ENCODE measurements at regions not wholly inside any gene's neighbourhood (a gene's known extent, or its start where the extent isn't known, plus 50 kb on each side); places are given as distances from the start of the nearest gene placed in this dataset.

DNA sequence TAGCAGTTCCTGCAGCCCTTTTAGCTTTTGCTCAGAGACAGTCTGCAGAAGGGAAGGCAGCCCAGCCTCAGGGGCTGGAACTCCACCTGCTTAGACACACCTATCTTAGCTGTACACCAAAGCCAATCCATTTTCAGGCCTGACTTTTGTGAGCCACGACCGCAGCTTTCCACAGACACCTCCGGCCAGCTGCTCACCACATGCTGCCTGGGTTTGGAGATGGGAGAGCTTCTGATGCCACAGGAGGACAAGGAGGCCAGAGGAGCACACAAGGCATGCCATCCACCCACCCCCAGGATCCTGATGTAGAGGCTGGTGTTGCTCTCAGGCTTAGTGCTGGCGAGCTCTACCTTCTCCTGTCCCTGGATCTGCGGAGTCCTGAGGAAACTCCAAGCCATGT is 141.8 kb upstream of the NALF2 start:
- Histone ChIP-seq H3K27ac (ENCODE audit: poor library complexity, severe bottlenecking) (no peak overlapping the region), H3K4me3 (ENCODE audit: severe bottlenecking) (no peak overlapping the region), H3K27me3 (ENCODE audit: insufficient read depth, poor library complexity, severe bottlenecking) (no peaks in the 10 kb centered on the region), H3K36me3 (ENCODE audit: low read depth) (no peaks in the 10 kb centered on the region), H3K4me1 (ENCODE audit: insufficient read depth, poor library complexity, severe bottlenecking) (no peaks in the 10 kb centered on the region), H3K9me3 (ENCODE audit: severe bottlenecking) (no peaks in the 10 kb centered on the region)
- ATAC-seq (ENCODE audit: low read depth), result no peak
- no peak for DNase-seq (ENCODE audit: low spot score)
- TF ChIP-seq, protein P1, sequence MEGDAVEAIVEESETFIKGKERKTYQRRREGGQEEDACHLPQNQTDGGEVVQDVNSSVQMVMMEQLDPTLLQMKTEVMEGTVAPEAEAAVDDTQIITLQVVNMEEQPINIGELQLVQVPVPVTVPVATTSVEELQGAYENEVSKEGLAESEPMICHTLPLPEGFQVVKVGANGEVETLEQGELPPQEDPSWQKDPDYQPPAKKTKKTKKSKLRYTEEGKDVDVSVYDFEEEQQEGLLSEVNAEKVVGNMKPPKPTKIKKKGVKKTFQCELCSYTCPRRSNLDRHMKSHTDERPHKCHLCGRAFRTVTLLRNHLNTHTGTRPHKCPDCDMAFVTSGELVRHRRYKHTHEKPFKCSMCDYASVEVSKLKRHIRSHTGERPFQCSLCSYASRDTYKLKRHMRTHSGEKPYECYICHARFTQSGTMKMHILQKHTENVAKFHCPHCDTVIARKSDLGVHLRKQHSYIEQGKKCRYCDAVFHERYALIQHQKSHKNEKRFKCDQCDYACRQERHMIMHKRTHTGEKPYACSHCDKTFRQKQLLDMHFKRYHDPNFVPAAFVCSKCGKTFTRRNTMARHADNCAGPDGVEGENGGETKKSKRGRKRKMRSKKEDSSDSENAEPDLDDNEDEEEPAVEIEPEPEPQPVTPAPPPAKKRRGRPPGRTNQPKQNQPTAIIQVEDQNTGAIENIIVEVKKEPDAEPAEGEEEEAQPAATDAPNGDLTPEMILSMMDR (IDR thresholded peaks at IDR 0.05; ENCODE audit: poor library complexity, severe bottlenecking), result no peak

- no peak for DNase-seq (ENCODE audit: low spot score)
- H3K27ac ChIP-seq (ENCODE audit: poor library complexity, severe bottlenecking), result no peak overlapping the region
Measured at GRCh38 chrX:69361311-69361845, 142.7 kb upstream of the NALF2 start.

GRCh38 chrX:69357317-69357716 is 146.8 kb upstream of the NALF2 start:
- no peak overlapping the region for H3K27ac ChIP-seq (ENCODE audit: poor library complexity, severe bottlenecking)
- H3K4me3 ChIP-seq (ENCODE audit: severe bottlenecking), result no peak overlapping the region
- ATAC-seq (ENCODE audit: low read depth) (no peak), DNase-seq (ENCODE audit: low spot score) (no peak)
- H3K4me1 ChIP-seq (ENCODE audit: insufficient read depth, poor library complexity, severe bottlenecking), result no peaks in the 10 kb centered on the region
- no peaks in the 10 kb centered on the region for H3K9me3 ChIP-seq (ENCODE audit: severe bottlenecking)
- no peaks in the 10 kb centered on the region for H3K27me3 ChIP-seq (ENCODE audit: insufficient read depth, poor library complexity, severe bottlenecking)
- TF ChIP-seq, protein P1 (IDR thresholded peaks at IDR 0.05; ENCODE audit: poor library complexity, severe bottlenecking), result no peak
- no peaks in the 10 kb centered on the region for H3K36me3 ChIP-seq (ENCODE audit: low read depth)

More at GRCh38 chrX:69361311-69361845, 142.7 kb upstream of the NALF2 start:
- H3K27me3 ChIP-seq (ENCODE audit: insufficient read depth, poor library complexity, severe bottlenecking), result no peaks in the 10 kb centered on the region
- H3K36me3 ChIP-seq (ENCODE audit: low read depth), result no peaks in the 10 kb centered on the region
- H3K9me3 ChIP-seq (ENCODE audit: severe bottlenecking), result no peaks in the 10 kb centered on the region
- no peaks in the 10 kb centered on the region for H3K4me1 ChIP-seq (ENCODE audit: insufficient read depth, poor library complexity, severe bottlenecking)
- TF ChIP-seq, protein P1 (IDR thresholded peaks at IDR 0.05; ENCODE audit: poor library complexity, severe bottlenecking), result no peak
- H3K4me3 ChIP-seq (ENCODE audit: severe bottlenecking), result no peak overlapping the region
- peak; percentile 46; the same call in 2 of the 3 replicates for ATAC-seq (ENCODE audit: low read depth)

- no peak for DNase-seq (ENCODE audit: low spot score)
- H3K27ac ChIP-seq (ENCODE audit: poor library complexity, severe bottlenecking), result no peak overlapping the region
- TF ChIP-seq, protein P1 (IDR thresholded peaks at IDR 0.05; ENCODE audit: poor library complexity, severe bottlenecking), result no peak
- H3K4me3 ChIP-seq (ENCODE audit: severe bottlenecking), result no peak overlapping the region
- H3K36me3 ChIP-seq (ENCODE audit: low read depth), result no peaks in the 10 kb centered on the region
- H3K4me1 ChIP-seq (ENCODE audit: insufficient read depth, poor library complexity, severe bottlenecking), result no peaks in the 10 kb centered on the region
- H3K9me3 ChIP-seq (ENCODE audit: severe bottlenecking), result no peaks in the 10 kb centered on the region
- no peaks in the 10 kb centered on the region for H3K27me3 ChIP-seq (ENCODE audit: insufficient read depth, poor library complexity, severe bottlenecking)
- ATAC-seq (ENCODE audit: low read depth), result no peak
Measured at GRCh38 chrX:69324851-69325250, 159.6 kb upstream of the PJA1 start.
